Endodermal cell (in vitro differentiated cells): ENCODE measurements at regions not wholly inside any gene's neighbourhood (a gene's known extent, or its start where the extent isn't known, plus 50 kb on each side); places are given as distances from the start of the nearest gene placed in this dataset.

Experiments
- DNase-seq: peaks from one replicate; pipeline ENCODE4 v3.0.0-alpha.2; 2017
- H3K27ac ChIP-seq: 2 replicates; pipeline ENCODE4 v1.5.1; 2013; ENCODE audit warnings: mild to moderate bottlenecking, low read depth, low read length, moderate library complexity
- H3K27me3 ChIP-seq: 2 replicates; pipeline ENCODE4 v1.6.1; 2013; ENCODE audit warnings: mild to moderate bottlenecking, low read length, moderate library complexity; ENCODE audit not compliant: insufficient read depth, control insufficient read depth, poor library complexity, severe bottlenecking
- H3K36me3 ChIP-seq: 2 replicates; pipeline ENCODE4 v1.7.0; 2013; ENCODE audit warnings: mild to moderate bottlenecking, low read length, moderate library complexity; ENCODE audit not compliant: control insufficient read depth, insufficient read depth
- H3K4me1 ChIP-seq: one replicate; pipeline ENCODE4 v1.7.0; 2013; ENCODE audit warnings: low read length; ENCODE audit not compliant: control insufficient read depth, insufficient read depth
- H3K4me3 ChIP-seq: 2 replicates; pipeline ENCODE4 v1.5.1; 2013; ENCODE audit warnings: mild to moderate bottlenecking, low read length, moderate library complexity
- H3K9ac ChIP-seq: 2 replicates; pipeline ENCODE4 v1.6.1; 2013; ENCODE audit warnings: mild to moderate bottlenecking, low read length, moderate library complexity; ENCODE audit not compliant: poor library complexity, severe bottlenecking; ENCODE audit errors: extremely low read depth
- H3K9me3 ChIP-seq: 2 replicates; pipeline ENCODE4 v1.6.1; 2013; ENCODE audit warnings: mild to moderate bottlenecking, low read length, moderate library complexity; ENCODE audit not compliant: control insufficient read depth
- H3K27ac Mint-ChIP-seq: 2 replicates; pipeline ENCODE4 v1.8.0; 2020; ENCODE audit warnings: mixed read lengths
- H3K27me3 Mint-ChIP-seq: 2 replicates; pipeline ENCODE4 v1.8.0; 2021; ENCODE audit warnings: mild to moderate bottlenecking, mixed read lengths; ENCODE audit not compliant: insufficient read depth
- H3K36me3 Mint-ChIP-seq: 2 replicates; pipeline ENCODE4 v1.8.0; 2020; ENCODE audit warnings: low read depth, mixed read lengths
- H3K4me1 Mint-ChIP-seq: 2 replicates; pipeline ENCODE4 v1.8.0; 2020; ENCODE audit warnings: mixed read lengths
- H3K4me3 Mint-ChIP-seq: 2 replicates; pipeline ENCODE4 v1.8.0; 2020; ENCODE audit warnings: mild to moderate bottlenecking, moderate library complexity, mixed read lengths
- H3K9me3 Mint-ChIP-seq: 2 replicates; pipeline ENCODE4 v1.8.0; 2020; ENCODE audit warnings: mild to moderate bottlenecking, mixed read lengths
- WGBS, 2 experiments: methylation state at CpG; one replicate each; pipeline versions ENCODE4 v1.1.5 to v1.1.7; 2013; ENCODE audit warnings: missing lambda C conversion rate in 2 of 2, mixed read lengths in 1 of 2; ENCODE audit not compliant: insufficient coverage in 1 of 2, insufficient read length in 1 of 2; 5-methylcytosine and 5-hydroxymethylcytosine counted together
- TF ChIP-seq, protein P1 (sequence below): fragments of 200-600 bp; sonication (generic); conservative IDR thresholded peaks from 2 replicates; pipeline ENCODE4 v1.5.0; 2021; ENCODE audit warnings: antibody characterized with exemption, mild to moderate bottlenecking

- H3K27me3 Mint-ChIP-seq = no peaks in the 10 kb centered on the region
- H3K4me1 Mint-ChIP-seq = peaks cover 8% of the 10 kb centered on the region
- Histone ChIP-seq H3K9ac (no peak overlapping the region), H3K27ac (no peak overlapping the region), H3K4me1 (no peaks in the 10 kb centered on the region), H3K27me3 (no peaks in the 10 kb centered on the region), H3K4me3 (no peak overlapping the region), H3K9me3 (peaks cover 23% of the 10 kb centered on the region), H3K36me3 (no peaks in the 10 kb centered on the region)
- no peak for DNase-seq
- TF ChIP-seq, protein P1, sequence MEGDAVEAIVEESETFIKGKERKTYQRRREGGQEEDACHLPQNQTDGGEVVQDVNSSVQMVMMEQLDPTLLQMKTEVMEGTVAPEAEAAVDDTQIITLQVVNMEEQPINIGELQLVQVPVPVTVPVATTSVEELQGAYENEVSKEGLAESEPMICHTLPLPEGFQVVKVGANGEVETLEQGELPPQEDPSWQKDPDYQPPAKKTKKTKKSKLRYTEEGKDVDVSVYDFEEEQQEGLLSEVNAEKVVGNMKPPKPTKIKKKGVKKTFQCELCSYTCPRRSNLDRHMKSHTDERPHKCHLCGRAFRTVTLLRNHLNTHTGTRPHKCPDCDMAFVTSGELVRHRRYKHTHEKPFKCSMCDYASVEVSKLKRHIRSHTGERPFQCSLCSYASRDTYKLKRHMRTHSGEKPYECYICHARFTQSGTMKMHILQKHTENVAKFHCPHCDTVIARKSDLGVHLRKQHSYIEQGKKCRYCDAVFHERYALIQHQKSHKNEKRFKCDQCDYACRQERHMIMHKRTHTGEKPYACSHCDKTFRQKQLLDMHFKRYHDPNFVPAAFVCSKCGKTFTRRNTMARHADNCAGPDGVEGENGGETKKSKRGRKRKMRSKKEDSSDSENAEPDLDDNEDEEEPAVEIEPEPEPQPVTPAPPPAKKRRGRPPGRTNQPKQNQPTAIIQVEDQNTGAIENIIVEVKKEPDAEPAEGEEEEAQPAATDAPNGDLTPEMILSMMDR = no peak
- H3K36me3 Mint-ChIP-seq = no peaks in the 10 kb centered on the region
- no peak overlapping the region for H3K4me3 Mint-ChIP-seq
- peaks cover 20% of the 10 kb centered on the region for H3K9me3 Mint-ChIP-seq
- 71 to 100% methylated on average over 3 to 4 of the region's 4 CpGs for WGBS, 2 experiments
- no peak overlapping the region for H3K27ac Mint-ChIP-seq
These were observed 219.5 kb upstream of the ZNF804B start for GRCh38 chr7:88540012-88540411.

- no peaks in the 10 kb centered on the region for H3K27me3 Mint-ChIP-seq
- WGBS, 2 experiments = 97% methylated on average over 2 of the region's 2 CpGs; no CpG with 5 or more reads in 1 of the 2 experiments
- Histone ChIP-seq H3K9me3 (peaks cover 18% of the 10 kb centered on the region), H3K27me3 (no peaks in the 10 kb centered on the region), H3K27ac (no peak overlapping the region), H3K9ac (no peak overlapping the region), H3K36me3 (no peaks in the 10 kb centered on the region), H3K4me3 (no peak overlapping the region), H3K4me1 (no peaks in the 10 kb centered on the region)
- DNase-seq = no peak
- TF ChIP-seq, protein P1 = no peak
- no peaks in the 10 kb centered on the region for H3K36me3 Mint-ChIP-seq
- no peak overlapping the region for H3K27ac Mint-ChIP-seq
- H3K9me3 Mint-ChIP-seq = peaks cover 15% of the 10 kb centered on the region
- H3K4me1 Mint-ChIP-seq = peaks cover 8% of the 10 kb centered on the region
- no peak overlapping the region for H3K4me3 Mint-ChIP-seq
These were observed 220.0 kb upstream of the ZNF804B start for GRCh38 chr7:88539518-88539917.

DNA sequence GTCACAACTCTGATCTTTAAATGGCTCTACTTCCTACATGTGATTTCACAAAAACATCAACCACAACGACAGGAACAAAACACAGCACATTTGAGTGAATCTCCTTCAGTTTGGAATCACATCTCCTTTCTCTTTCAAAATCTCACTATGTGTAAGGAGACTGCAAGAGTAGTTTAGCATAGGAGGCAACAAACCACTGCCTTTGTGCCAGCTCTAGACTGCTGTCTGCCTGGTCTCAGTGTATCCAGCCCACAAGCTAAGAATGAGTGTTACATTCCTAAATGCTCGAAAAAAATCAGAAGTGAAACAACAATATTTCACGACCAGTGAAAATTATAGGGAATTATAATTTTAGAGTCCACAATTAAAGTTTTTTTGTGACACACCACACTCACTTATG lies 217.0 kb upstream of the STEAP4 start:
- no peaks in the 10 kb centered on the region for H3K4me1 ChIP-seq
- H3K4me1 Mint-ChIP-seq = peaks cover 6% of the 10 kb centered on the region
- no peaks in the 10 kb centered on the region for H3K27me3 ChIP-seq
- no peaks in the 10 kb centered on the region for H3K9me3 ChIP-seq
- no peak overlapping the region for H3K4me3 Mint-ChIP-seq
- WGBS, 2 experiments = 89 to 100% methylated on average over 2 to 3 of the region's 3 CpGs
- H3K4me3 ChIP-seq = no peak overlapping the region
- no peaks in the 10 kb centered on the region for H3K36me3 Mint-ChIP-seq
- no peak overlapping the region for H3K27ac Mint-ChIP-seq
- H3K27ac ChIP-seq = no peak overlapping the region
- no peaks in the 10 kb centered on the region for H3K36me3 ChIP-seq
- H3K9ac ChIP-seq = no peak overlapping the region
- no peaks in the 10 kb centered on the region for H3K27me3 Mint-ChIP-seq
- DNase-seq = no peak
- no peaks in the 10 kb centered on the region for H3K9me3 Mint-ChIP-seq
- TF ChIP-seq, protein P1 = no peak
